WERI-Rb-1 (cell line): ENCODE measurements at regions not wholly inside any gene's neighbourhood (a gene's known extent, or its start where the extent isn't known, plus 50 kb on each side); places are given as distances from the start of the nearest gene placed in this dataset.

Experiments used
- DNase-seq: peaks from one replicate; pipeline ENCODE4 v3.0.0-alpha.2; 2020
- H3K27ac ChIP-seq: fragments of 250-450 bp; sonication (Bioruptor Pico); 2 replicates; pipeline ENCODE4 v1.5.1; 2020; ENCODE audit warnings: mild to moderate bottlenecking, moderate library complexity
- H3K27me3 ChIP-seq: fragments of 250-450 bp; sonication (Bioruptor Pico); 2 replicates; pipeline ENCODE4 v1.5.1; 2021; ENCODE audit warnings: mild to moderate bottlenecking, low read depth, moderate library complexity; ENCODE audit not compliant: insufficient read depth, severe bottlenecking
- H3K36me3 ChIP-seq: fragments of 250-450 bp; sonication (Bioruptor Pico); 2 replicates; pipeline ENCODE4 v1.5.1; 2020; ENCODE audit warnings: mild to moderate bottlenecking, moderate library complexity
- H3K4me3 ChIP-seq: 2 replicates; pipeline ENCODE4 v1.5.1; 2011; ENCODE audit warnings: low read depth, mild to moderate bottlenecking, control low read depth, low read length
- H3K9me3 ChIP-seq: fragments of 250-450 bp; sonication (Bioruptor Pico); 2 replicates; pipeline ENCODE4 v1.5.1; 2021; ENCODE audit warnings: mild to moderate bottlenecking, moderate library complexity; ENCODE audit not compliant: severe bottlenecking
- TF ChIP-seq, protein P1 (sequence below): IDR thresholded peaks from 2 replicates; pipeline ENCODE4 v1.5.1; 2011; ENCODE audit warnings: low read depth, mild to moderate bottlenecking, control low read depth, inconsistent platforms, low read length

DNA sequence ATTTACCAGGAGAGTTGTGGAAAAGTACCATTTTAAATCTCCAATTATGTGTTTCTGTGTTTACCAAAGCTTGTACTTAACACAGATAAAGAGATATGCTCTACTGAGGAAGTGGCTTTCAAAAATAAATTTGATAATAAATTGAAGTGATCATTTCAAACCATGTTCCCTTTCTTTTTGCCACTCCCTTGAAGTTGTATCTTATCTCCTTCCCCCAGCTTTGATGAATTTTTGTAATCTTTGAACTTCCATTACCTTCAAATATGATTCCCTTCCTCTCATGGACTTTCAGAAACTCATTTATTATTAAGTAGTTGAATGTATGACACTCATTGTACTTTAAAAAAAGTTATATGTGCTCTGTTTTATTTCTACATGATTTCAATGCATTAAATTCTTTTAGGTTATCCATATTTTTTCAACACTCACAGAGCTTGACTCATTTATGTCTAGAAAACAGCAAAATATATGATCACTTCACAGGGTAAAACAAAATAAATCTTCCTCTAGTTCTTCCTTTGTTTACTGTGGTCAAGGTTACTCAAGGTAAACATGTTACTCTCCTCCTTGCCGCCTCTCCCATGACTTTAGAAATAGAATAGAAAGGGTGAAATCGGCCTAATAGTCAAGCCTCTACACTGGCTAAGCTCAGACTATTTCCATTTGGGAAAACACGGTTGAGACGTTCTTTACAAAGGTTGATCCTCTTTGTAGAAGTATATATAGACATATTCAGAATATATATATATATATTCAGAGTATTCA lies 251.2 kb upstream of the SPRY2 start:
- no peaks in the 10 kb centered on the region for H3K27me3 ChIP-seq
- H3K27ac ChIP-seq = no peak overlapping the region
- TF ChIP-seq, protein P1, sequence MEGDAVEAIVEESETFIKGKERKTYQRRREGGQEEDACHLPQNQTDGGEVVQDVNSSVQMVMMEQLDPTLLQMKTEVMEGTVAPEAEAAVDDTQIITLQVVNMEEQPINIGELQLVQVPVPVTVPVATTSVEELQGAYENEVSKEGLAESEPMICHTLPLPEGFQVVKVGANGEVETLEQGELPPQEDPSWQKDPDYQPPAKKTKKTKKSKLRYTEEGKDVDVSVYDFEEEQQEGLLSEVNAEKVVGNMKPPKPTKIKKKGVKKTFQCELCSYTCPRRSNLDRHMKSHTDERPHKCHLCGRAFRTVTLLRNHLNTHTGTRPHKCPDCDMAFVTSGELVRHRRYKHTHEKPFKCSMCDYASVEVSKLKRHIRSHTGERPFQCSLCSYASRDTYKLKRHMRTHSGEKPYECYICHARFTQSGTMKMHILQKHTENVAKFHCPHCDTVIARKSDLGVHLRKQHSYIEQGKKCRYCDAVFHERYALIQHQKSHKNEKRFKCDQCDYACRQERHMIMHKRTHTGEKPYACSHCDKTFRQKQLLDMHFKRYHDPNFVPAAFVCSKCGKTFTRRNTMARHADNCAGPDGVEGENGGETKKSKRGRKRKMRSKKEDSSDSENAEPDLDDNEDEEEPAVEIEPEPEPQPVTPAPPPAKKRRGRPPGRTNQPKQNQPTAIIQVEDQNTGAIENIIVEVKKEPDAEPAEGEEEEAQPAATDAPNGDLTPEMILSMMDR = no peak
- DNase-seq = no peak
- H3K36me3 ChIP-seq = no peaks in the 10 kb centered on the region
- no peak overlapping the region for H3K4me3 ChIP-seq
- H3K9me3 ChIP-seq = no peaks in the 10 kb centered on the region

GRCh38 chr13:80590551-80590950 lies 249.6 kb upstream of the SPRY2 start:
- H3K9me3 ChIP-seq = no peaks in the 10 kb centered on the region
- no peaks in the 10 kb centered on the region for H3K27me3 ChIP-seq
- no peaks in the 10 kb centered on the region for H3K36me3 ChIP-seq
- TF ChIP-seq, protein P1 = no peak
- DNase-seq = no peak
- H3K27ac ChIP-seq = no peak overlapping the region
- H3K4me3 ChIP-seq = no peak overlapping the region

DNA sequence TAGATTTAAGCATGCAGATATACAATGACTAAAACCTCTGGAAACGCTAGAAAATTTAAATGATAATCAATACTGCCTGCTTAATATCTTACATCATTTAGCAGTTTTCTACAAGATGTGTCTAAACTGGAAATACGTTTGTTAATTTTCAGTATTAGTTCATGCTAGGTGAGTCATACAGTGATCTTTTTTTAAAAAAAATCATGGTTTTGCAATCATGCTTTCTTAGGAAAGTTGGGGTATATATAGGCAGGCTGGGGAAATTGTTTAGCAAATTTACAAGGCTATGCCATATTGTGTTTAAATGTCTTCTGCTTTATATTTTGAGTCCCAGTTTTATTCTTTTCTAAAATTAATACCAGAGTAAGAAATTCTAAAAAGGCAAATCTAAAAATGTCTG lies 245.4 kb upstream of the SPRY2 start:
- no peak for DNase-seq
- Histone ChIP-seq H3K36me3 (no peaks in the 10 kb centered on the region), H3K9me3 (no peaks in the 10 kb centered on the region), H3K27ac (no peak overlapping the region), H3K4me3 (no peak overlapping the region), H3K27me3 (no peaks in the 10 kb centered on the region)
- TF ChIP-seq, protein P1 = no peak

GRCh38 chr13:80585531-80585930 lies 244.6 kb upstream of the SPRY2 start:
- Histone ChIP-seq H3K27ac (no peak overlapping the region), H3K36me3 (no peaks in the 10 kb centered on the region), H3K4me3 (no peak overlapping the region), H3K27me3 (no peaks in the 10 kb centered on the region), H3K9me3 (no peaks in the 10 kb centered on the region)
- DNase-seq = no peak
- TF ChIP-seq, protein P1 = no peak

GRCh38 chr13:80584785-80585184 lies 243.9 kb upstream of the SPRY2 start:
- Histone ChIP-seq H3K27me3 (no peaks in the 10 kb centered on the region), H3K9me3 (no peaks in the 10 kb centered on the region), H3K4me3 (no peak overlapping the region), H3K27ac (no peak overlapping the region), H3K36me3 (no peaks in the 10 kb centered on the region)
- no peak for DNase-seq
- TF ChIP-seq, protein P1 = no peak

DNA sequence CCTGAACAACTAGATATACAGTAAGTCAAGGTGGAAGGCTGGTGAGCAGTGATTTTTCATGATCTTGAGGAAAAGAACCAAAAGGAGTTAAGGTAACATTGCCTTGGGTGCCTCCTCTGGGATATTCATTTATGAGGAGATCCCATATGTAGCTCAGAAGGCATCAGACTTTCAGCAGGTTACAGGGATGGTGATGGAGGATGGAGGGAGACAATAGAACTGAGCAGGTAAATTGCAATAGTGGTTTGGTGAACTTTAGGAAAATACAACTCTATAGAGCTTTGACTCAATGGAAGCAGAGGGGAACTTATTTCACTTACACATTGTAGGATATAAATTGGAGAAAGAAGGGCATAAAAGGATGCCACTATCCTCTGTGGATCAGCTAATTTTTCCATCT lies 243.4 kb upstream of the SPRY2 start:
- H3K4me3 ChIP-seq = no peak overlapping the region
- no peaks in the 10 kb centered on the region for H3K9me3 ChIP-seq
- TF ChIP-seq, protein P1 = no peak
- H3K27ac ChIP-seq = no peak overlapping the region
- no peak for DNase-seq
- H3K27me3 ChIP-seq = no peaks in the 10 kb centered on the region
- H3K36me3 ChIP-seq = no peaks in the 10 kb centered on the region
